Astrocyte (in vitro differentiated cells and primary cell): ENCODE measurements at regions not wholly inside any gene's neighbourhood (a gene's known extent, or its start where the extent isn't known, plus 50 kb on each side); places are given as distances from the start of the nearest gene placed in this dataset.
A peak's percentile ranks its signal among the peaks of the same experiment; 100 is the strongest.

Experiments
- DNase-seq: peaks from one replicate; pipeline ENCODE4 v3.0.0-alpha.2; 2010; ENCODE audit warnings: low read depth
- FAIRE-seq: peaks from 2 replicates; lab custom pipeline; 2011; peaks lifted over from hg19 to GRCh38; lab: Jason Lieb, UNC
- H2AFZ ChIP-seq: 2 replicates; pipeline ENCODE4 v1.6.0; 2012; ENCODE audit warnings: low read depth, low read length, inconsistent platforms
- H3K27ac ChIP-seq: 2 replicates; pipeline ENCODE4 v1.5.1; 2011; ENCODE audit warnings: low read depth, low read length, inconsistent platforms
- H3K27me3 ChIP-seq: 2 replicates; pipeline ENCODE4 v1.6.0; 2011; ENCODE audit warnings: low read length, inconsistent platforms; ENCODE audit not compliant: insufficient read depth
- H3K36me3 ChIP-seq: 2 replicates; pipeline ENCODE4 v1.5.1; 2011; ENCODE audit warnings: low read length, inconsistent platforms; ENCODE audit not compliant: insufficient read depth
- H3K4me1 ChIP-seq: 2 replicates; pipeline ENCODE4 v1.5.1; 2011; ENCODE audit warnings: low read length, inconsistent platforms; ENCODE audit not compliant: insufficient read depth
- H3K4me2 ChIP-seq: 2 replicates; pipeline ENCODE4 v1.6.0; 2012; ENCODE audit warnings: low read length, inconsistent platforms
- H3K4me3 ChIP-seq: 2 replicates; pipeline ENCODE4 v1.5.1; 2011; ENCODE audit warnings: low read depth, mild to moderate bottlenecking, low read length, inconsistent platforms; ENCODE audit not compliant: insufficient read depth
- H3K79me2 ChIP-seq: 2 replicates; pipeline ENCODE4 v1.6.0; 2012; ENCODE audit warnings: mild to moderate bottlenecking, low read length, inconsistent platforms; ENCODE audit not compliant: insufficient read depth
- H3K9ac ChIP-seq: 2 replicates; pipeline ENCODE4 v1.6.0; 2012; ENCODE audit warnings: mild to moderate bottlenecking, low read length, inconsistent platforms
- H3K9me3 ChIP-seq: 2 replicates; pipeline ENCODE4 v1.5.1; 2012; ENCODE audit warnings: low read depth, mild to moderate bottlenecking, low read length, inconsistent platforms; ENCODE audit not compliant: insufficient read depth
- H4K20me1 ChIP-seq: 2 replicates; pipeline ENCODE4 v1.6.0; 2012; ENCODE audit warnings: low read length, inconsistent platforms; ENCODE audit not compliant: insufficient read depth
- H3K27ac Mint-ChIP-seq: one replicate; pipeline ENCODE4 v1.8.0; 2021; ENCODE audit warnings: mild to moderate bottlenecking, mixed read lengths; ENCODE audit not compliant: unreplicated experiment
- H3K27me3 Mint-ChIP-seq: one replicate; pipeline ENCODE4 v1.8.0; 2021; ENCODE audit warnings: low read depth, mixed read lengths; ENCODE audit not compliant: unreplicated experiment
- H3K36me3 Mint-ChIP-seq: one replicate; pipeline ENCODE4 v1.8.0; 2021; ENCODE audit warnings: low read depth, mixed read lengths; ENCODE audit not compliant: unreplicated experiment
- H3K4me1 Mint-ChIP-seq: one replicate; pipeline ENCODE4 v1.8.0; 2021; ENCODE audit warnings: low read depth, mixed read lengths; ENCODE audit not compliant: unreplicated experiment
- H3K4me3 Mint-ChIP-seq: one replicate; pipeline ENCODE4 v1.8.0; 2021; ENCODE audit warnings: mild to moderate bottlenecking, moderate library complexity, mixed read lengths; ENCODE audit not compliant: unreplicated experiment
- H3K9me3 Mint-ChIP-seq: one replicate; pipeline ENCODE4 v1.8.0; 2021; ENCODE audit warnings: mild to moderate bottlenecking, mixed read lengths; ENCODE audit not compliant: unreplicated experiment
- EZH2 ChIP-seq: IDR thresholded peaks from 2 replicates; pipeline ENCODE4 v1.6.1; 2012; ENCODE audit warnings: mild to moderate bottlenecking, low read length, inconsistent platforms; ENCODE audit not compliant: insufficient read depth
- TF ChIP-seq, protein P1 (sequence below): IDR thresholded peaks from 2 replicates; pipeline ENCODE4 v1.5.1; 2011; ENCODE audit warnings: low read depth, mild to moderate bottlenecking, inconsistent platforms, low read length, moderate library complexity; ENCODE audit not compliant: insufficient read depth

- Mint-ChIP-seq H3K27ac (no peak overlapping the region), H3K4me3 (no peak overlapping the region), H3K4me1 (peaks cover 10% of the 10 kb centered on the region), H3K27me3 (no peaks in the 10 kb centered on the region), H3K36me3 (no peaks in the 10 kb centered on the region), H3K9me3 (peaks cover 1% of the 10 kb centered on the region)
- H3K4me2 ChIP-seq, result no peak overlapping the region
- no peak overlapping the region for H3K4me3 ChIP-seq
- H3K4me1 ChIP-seq, result no peaks in the 10 kb centered on the region
- no peaks in the 10 kb centered on the region for H3K9me3 ChIP-seq
- DNase-seq (peak; percentile 65), FAIRE-seq (no peak)
- H3K79me2 ChIP-seq, result no peaks in the 10 kb centered on the region
- no peaks in the 10 kb centered on the region for H4K20me1 ChIP-seq
- H3K27ac ChIP-seq, result no peak overlapping the region
- no peak overlapping the region for H3K9ac ChIP-seq
- no peaks in the 10 kb centered on the region for H3K36me3 ChIP-seq
- no peak overlapping the region for H2AFZ ChIP-seq
- no peaks in the 10 kb centered on the region for H3K27me3 ChIP-seq
- no peak for TF ChIP-seq EZH2
- TF ChIP-seq, protein P1, sequence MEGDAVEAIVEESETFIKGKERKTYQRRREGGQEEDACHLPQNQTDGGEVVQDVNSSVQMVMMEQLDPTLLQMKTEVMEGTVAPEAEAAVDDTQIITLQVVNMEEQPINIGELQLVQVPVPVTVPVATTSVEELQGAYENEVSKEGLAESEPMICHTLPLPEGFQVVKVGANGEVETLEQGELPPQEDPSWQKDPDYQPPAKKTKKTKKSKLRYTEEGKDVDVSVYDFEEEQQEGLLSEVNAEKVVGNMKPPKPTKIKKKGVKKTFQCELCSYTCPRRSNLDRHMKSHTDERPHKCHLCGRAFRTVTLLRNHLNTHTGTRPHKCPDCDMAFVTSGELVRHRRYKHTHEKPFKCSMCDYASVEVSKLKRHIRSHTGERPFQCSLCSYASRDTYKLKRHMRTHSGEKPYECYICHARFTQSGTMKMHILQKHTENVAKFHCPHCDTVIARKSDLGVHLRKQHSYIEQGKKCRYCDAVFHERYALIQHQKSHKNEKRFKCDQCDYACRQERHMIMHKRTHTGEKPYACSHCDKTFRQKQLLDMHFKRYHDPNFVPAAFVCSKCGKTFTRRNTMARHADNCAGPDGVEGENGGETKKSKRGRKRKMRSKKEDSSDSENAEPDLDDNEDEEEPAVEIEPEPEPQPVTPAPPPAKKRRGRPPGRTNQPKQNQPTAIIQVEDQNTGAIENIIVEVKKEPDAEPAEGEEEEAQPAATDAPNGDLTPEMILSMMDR, result no peak
Measured at GRCh38 chr5:125026867-125027731, 280.7 kb upstream of the ZNF608 start.

DNA sequence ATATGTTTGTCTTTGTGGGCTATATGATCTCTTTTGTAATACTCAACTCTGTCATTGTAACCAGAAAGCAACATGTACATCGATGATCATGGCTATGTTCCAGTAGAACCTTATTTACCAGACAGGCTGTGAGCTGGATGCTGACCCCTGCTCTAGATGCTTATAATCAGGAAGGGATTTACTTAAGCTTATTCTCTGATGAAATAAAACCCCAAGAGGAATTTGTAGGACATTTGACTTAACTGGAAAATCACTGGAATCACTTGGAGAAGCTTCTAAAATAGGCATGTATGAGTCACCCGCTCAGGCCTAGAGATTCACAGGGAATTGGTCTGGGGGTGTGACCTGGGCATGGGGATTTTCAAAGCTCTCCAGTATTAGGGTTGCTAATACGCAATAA lies 285.8 kb upstream of the ZNF608 start:
- H3K36me3 Mint-ChIP-seq, result no peaks in the 10 kb centered on the region
- Histone ChIP-seq H2AFZ (no peak overlapping the region), H3K4me1 (no peaks in the 10 kb centered on the region), H3K9me3 (no peaks in the 10 kb centered on the region), H3K27ac (no peak overlapping the region), H4K20me1 (no peaks in the 10 kb centered on the region), H3K4me2 (no peak overlapping the region), H3K4me3 (no peak overlapping the region), H3K36me3 (no peaks in the 10 kb centered on the region), H3K9ac (no peak overlapping the region), H3K79me2 (no peaks in the 10 kb centered on the region), H3K27me3 (no peaks in the 10 kb centered on the region)
- peaks cover 5% of the 10 kb centered on the region for H3K9me3 Mint-ChIP-seq
- no peak overlapping the region for H3K4me3 Mint-ChIP-seq
- no peak for TF ChIP-seq EZH2
- TF ChIP-seq, protein P1, result no peak
- no peak for DNase-seq
- H3K27me3 Mint-ChIP-seq, result peaks cover 4% of the 10 kb centered on the region
- H3K4me1 Mint-ChIP-seq, result peaks cover 13% of the 10 kb centered on the region
- FAIRE-seq, result no peak
- H3K27ac Mint-ChIP-seq, result no peak overlapping the region

- H4K20me1 ChIP-seq, result no peaks in the 10 kb centered on the region
- Mint-ChIP-seq H3K27ac (no peak overlapping the region), H3K27me3 (peaks cover 4% of the 10 kb centered on the region), H3K4me3 (no peak overlapping the region), H3K4me1 (peaks cover 13% of the 10 kb centered on the region), H3K36me3 (no peaks in the 10 kb centered on the region), H3K9me3 (peaks cover 5% of the 10 kb centered on the region)
- DNase-seq (no peak), FAIRE-seq (no peak)
- no peak overlapping the region for H3K9ac ChIP-seq
- no peaks in the 10 kb centered on the region for H3K4me1 ChIP-seq
- no peak overlapping the region for H3K4me2 ChIP-seq
- H3K79me2 ChIP-seq, result no peaks in the 10 kb centered on the region
- H3K9me3 ChIP-seq, result no peaks in the 10 kb centered on the region
- no peak overlapping the region for H3K4me3 ChIP-seq
- H3K36me3 ChIP-seq, result no peaks in the 10 kb centered on the region
- TF ChIP-seq, protein P1, result no peak
- no peak for TF ChIP-seq EZH2
- no peak overlapping the region for H3K27ac ChIP-seq
- H3K27me3 ChIP-seq, result no peaks in the 10 kb centered on the region
- no peak overlapping the region for H2AFZ ChIP-seq
Measured at GRCh38 chr5:125033602-125034001, 287.2 kb upstream of the ZNF608 start.
